Inflammatory macrophage (primary cell): ENCODE measurements at regions not wholly inside any gene's neighbourhood (a gene's known extent, or its start where the extent isn't known, plus 50 kb on each side); places are given as distances from the start of the nearest gene placed in this dataset.

Source experiments
- DNase-seq, 2 donors: peaks; one replicate each; pipeline ENCODE4 v3.0.0-alpha.2; 2020 to 2022

- no peak for DNase-seq
These were observed 351.4 kb downstream of the GLRX3 start for GRCh38 chr10:130487566-130487965.

- DNase-seq = no peak
These were observed 353.7 kb downstream of the GLRX3 start for GRCh38 chr10:130489891-130490290.

GRCh38 chr10:130491011-130491692 is 355.0 kb downstream of the GLRX3 start:
- DNase-seq = no peak

DNA sequence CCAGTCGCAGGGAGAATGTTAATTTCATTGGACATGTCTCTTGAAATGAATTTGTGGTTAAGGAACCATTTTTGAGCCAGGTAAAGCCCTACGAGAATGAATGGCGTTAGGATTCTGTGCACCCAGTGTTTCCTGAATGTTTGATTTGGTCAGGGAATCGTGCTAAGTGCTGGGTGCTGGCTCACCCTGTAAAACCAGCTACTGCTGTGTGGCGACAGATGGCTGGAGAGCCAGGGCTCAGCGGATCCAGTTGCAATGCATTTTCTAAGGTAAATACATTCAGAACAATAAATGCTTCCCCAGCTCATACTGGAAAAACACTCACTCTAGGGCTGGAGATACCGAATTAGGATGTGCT is 355.5 kb downstream of the GLRX3 start:
- DNase-seq = no peak

DNA sequence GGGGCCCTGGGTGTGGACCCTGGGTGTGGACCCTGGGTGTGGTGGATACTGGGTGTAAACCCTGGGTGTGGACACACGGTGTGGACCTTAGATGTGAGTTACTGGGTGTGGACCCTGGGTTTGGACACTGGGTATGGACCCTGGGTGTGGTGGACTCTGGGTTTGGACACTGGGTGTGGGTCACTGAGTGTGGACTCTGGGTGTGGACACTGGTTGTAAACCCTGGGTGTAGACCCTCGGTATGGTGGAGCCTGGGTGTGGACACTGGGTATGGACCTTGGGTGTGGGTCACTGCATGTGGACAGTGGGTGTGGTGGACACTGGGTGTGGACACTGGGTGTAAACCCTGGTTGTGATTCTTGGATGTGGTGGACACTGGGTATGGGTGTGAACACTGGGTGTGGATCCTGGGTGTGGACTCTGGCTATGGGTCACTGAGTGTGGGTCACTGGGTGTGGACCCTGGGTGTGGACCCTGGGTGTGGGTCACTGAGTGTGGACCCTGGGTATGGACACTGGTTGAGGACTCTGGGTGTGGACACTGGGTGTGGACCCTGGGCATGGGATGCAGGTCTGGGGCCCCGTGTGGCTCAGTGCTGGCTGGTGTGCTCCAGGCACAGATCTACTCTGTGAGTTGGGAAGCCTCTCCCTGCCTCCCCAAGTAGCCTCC is 356.2 kb downstream of the GLRX3 start:
- no peak for DNase-seq

- DNase-seq = no peak
These were observed 356.8 kb downstream of the GLRX3 start for GRCh38 chr10:130493021-130493420.

- no peak for DNase-seq
These were observed 357.4 kb downstream of the GLRX3 start for GRCh38 chr10:130493446-130494145.

GRCh38 chr10:130495116-130495862 is 359.1 kb downstream of the GLRX3 start:
- DNase-seq = no peak

DNA sequence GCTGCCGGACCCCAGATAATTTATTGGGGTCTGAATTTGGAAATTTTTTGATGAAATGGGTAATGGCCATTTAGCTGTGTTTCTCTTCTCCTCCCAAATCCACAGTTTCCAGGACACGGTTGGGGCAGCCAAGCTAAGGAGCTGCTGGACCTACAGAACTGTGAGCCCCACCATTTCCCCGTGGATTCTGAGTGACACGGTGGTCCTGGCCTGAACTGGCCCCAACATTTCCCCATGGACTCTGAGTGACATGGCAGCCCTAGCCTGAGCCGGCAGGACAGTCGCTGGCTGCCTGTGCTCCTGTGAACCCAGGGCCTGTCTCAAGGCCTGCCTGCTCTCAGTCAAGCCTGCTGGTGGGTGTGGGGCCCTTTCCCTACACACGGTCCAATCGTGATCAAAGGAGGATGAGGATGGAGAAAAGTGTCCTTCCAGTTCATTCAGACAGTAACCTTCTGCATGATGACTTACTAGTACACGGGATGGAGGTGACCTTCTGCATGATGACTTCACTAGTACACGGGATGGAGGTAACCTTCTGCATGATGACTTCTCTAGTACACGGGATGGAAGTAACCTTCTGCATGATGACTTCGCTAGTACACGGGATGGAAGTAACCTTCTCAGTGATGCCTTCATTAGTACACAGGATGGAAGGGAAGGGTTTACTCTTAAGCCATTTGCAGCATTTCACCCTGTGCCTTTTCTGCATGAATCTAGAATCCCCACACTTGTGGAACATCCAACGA is 359.9 kb downstream of the GLRX3 start:
- no peak for DNase-seq

- no peak for DNase-seq
These were observed 361.1 kb downstream of the GLRX3 start for GRCh38 chr10:130497056-130498010.

- no peak for DNase-seq
These were observed 361.9 kb downstream of the GLRX3 start for GRCh38 chr10:130498042-130498441.

GRCh38 chr10:130498934-130499333 is 362.7 kb downstream of the GLRX3 start:
- DNase-seq = no peak

DNA sequence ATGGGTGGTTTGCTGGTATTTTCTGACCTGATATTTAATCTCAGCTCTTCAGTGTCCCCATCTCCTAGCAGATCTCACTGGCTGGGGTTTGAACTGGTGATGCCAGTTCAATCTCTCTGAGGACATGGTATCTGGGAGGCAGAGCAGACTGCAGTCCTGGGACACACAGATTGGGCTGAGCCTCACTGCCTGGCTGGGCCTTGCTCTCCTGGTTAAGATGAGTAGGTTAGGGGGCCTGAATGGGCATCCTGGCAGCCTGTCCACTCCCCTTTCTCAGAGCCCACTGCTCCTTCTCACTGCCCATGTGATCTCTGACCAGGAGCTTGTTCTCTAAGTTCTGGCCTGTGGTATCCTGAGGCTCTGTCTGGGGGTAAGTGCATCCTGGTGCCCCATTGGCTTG is 363.4 kb downstream of the GLRX3 start:
- no peak for DNase-seq

- DNase-seq = no peak
These were observed 364.2 kb downstream of the GLRX3 start for GRCh38 chr10:130500261-130501000.

- DNase-seq = no peak
These were observed 371.3 kb downstream of the GLRX3 start for GRCh38 chr10:130507461-130507860.

DNA sequence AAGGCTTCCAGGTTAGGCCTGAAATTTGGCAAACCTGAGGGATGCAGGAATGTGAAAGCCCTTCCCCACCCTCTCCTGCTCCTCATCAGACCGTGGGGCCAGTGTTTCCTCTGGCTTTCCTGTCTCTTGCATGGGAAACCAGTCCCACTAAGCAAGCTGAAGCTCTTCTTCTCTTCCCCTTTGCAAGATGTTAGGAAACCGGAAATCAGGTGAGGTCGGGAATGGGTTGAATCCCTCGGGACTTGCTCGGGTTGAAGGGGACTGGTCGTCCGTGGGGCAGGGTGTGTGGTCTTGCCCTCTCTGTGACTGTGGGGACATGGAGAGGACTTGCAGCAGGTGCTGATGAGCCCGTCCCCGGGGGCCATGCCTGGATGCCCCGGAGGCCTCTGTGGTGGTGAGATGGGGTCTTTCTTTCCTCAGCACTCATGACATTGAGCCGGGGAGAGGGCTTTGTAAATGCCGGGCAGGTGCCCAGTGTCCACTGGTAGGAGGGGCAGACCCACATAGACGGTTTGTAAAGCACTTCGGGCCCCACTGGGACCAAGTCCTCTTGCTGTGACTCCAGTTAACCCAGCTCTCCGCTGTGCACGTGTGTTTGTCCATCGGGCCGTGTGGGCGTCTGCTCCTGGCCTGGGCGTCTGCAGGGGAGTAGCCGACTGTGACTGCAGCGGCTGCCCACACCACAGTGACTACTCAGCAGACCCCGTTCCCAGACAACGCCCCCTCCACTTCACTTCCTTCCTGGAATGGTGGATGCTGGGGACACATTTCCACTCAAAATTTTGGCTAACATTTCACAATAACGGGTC is 373.9 kb downstream of the GLRX3 start:
- no peak for DNase-seq

DNA sequence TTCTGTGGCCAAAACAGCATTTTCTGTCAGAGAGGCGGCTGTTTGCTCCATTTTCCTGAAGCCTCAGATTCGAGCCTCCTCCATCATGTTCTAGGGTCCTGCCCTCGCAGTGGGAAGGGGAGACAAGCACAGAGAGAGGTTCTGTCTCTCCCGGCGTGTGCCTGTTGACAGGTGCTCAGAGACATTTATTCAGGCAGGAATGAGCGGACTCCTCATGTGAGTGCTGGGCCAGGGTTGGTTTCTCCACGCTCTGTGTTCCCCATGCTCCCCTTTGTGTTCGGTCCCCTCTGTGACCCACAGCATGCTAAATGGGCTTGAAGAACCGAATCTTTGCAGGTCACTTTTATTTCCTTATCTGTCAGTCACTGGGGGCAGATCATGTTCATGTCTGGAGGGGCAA is 374.6 kb downstream of the GLRX3 start:
- DNase-seq = no peak

DNA sequence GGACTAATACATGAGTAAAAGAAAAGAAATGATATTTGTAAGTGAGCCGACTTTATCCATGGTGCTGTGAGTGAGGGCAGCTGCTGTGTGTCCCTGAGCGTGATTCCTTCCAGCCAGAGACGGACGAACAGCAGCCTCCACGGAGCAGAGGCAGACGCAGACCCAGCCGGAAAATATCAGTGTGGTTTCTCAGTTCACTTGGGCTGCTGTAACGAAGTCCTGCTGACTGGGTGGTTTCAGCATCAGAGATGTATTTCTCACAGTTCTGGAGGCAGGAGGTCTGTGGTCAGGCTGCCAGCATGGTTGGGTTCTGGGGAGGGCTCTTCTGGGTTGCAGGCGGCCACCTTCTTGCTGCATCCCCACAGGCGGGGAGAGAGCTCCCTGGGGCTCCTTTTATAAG is 375.6 kb downstream of the GLRX3 start:
- no peak for DNase-seq

GRCh38 chr10:130512936-130513335 is 376.7 kb downstream of the GLRX3 start:
- no peak for DNase-seq
